ENCODE measurements at regions not wholly inside any gene's neighbourhood (a gene's known extent, or its start where the extent isn't known, plus 50 kb on each side); places are given as distances from the start of the nearest gene placed in this dataset.

GRCh38 chr2:3005859-3006501 is 371.6 kb downstream of the EIPR1 start:
- Histone ChIP-seq H3F3A (ENCODE audit: insufficient read depth, low read length) (no peaks in the 10 kb centered on the region), H3K4me2 (ENCODE audit: low read length) (no peak overlapping the region), H3K27ac (ENCODE audit: low read depth, low read length, poor library complexity, severe bottlenecking) (no peak overlapping the region), H3K27me3 (ENCODE audit: insufficient read depth, low read length) (no peaks in the 10 kb centered on the region), H3K4me3 (ENCODE audit: low read depth, low read length, poor library complexity, severe bottlenecking) (no peak overlapping the region), H4K20me1 (ENCODE audit: insufficient read depth, low read length) (no peaks in the 10 kb centered on the region), H3K79me2 (ENCODE audit: insufficient read depth, low read length) (no peaks in the 10 kb centered on the region), H3K9me2 (ENCODE audit: low read depth, low read length) (no peaks in the 10 kb centered on the region), H3K36me3 (ENCODE audit: insufficient read depth, low read length) (no peaks in the 10 kb centered on the region), H3K9me3 (ENCODE audit: low read length) (no peaks in the 10 kb centered on the region), H3K4me1 (ENCODE audit: insufficient read depth, low read length, severe bottlenecking) (peaks cover 8% of the 10 kb centered on the region), H3K9ac (ENCODE audit: low read length) (no peak overlapping the region), H2AFZ (ENCODE audit: low read length) (no peak overlapping the region)
- no peak for TF ChIP-seq CTCF (IDR thresholded peaks at IDR 0.05; ENCODE audit: low read length)
- TF ChIP-seq EZH2 (IDR thresholded peaks at IDR 0.05; ENCODE audit: borderline replicate concordance, low read length) = no peak

DNA sequence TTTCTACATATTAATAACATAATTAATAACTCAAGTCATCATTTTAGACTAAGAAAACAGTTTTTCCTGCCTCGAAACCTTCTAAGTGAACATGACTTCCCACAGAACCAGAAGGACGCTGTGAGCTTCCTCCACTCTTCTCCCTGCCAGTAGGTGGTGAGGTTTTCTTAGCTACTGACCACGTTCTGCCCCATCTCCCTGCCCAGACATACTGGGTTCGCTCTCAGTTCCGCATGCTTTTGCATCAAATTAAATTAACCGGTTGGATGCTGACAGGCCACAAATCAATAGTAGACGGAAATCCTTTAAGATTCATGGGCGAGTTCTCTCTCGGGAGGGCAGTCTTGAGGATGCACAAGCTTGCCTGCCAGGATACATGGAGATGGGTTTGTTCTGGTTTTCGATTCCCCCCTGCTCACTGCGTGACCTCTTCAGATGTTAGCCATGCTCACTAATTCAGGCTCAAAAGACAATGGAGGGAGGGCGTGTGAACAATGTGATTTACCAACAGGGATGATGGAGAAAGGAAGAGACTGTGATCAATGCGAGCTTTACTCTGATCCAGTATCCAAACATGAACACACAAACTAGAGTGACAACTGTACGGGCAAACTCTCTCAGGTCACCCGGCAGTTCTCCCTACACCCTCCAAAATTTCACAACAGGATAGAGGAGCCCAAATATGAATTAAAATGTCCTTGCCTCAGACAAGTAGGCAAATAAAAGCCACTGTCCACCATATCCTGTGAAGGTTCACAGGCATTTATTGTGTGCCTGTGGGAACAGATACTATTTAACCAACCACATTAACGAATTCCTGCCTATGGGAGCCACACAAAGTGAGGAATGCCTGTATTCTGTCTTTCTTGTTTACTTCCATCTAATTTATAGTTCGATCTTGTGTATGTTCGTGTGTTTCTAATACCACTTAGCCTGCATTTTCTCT is 375.7 kb downstream of the EIPR1 start:
- Histone ChIP-seq H2AFZ (ENCODE audit: low read length) (no peak overlapping the region), H3K9ac (ENCODE audit: low read length) (no peak overlapping the region; the same call in 1 of the 2 replicates), H3K36me3 (ENCODE audit: insufficient read depth, low read length) (no peaks in the 10 kb centered on the region), H3K9me2 (ENCODE audit: low read depth, low read length) (no peaks in the 10 kb centered on the region), H3K9me3 (ENCODE audit: low read length) (no peaks in the 10 kb centered on the region), H3K27ac (ENCODE audit: low read depth, low read length, poor library complexity, severe bottlenecking) (no peak overlapping the region), H3K4me1 (ENCODE audit: insufficient read depth, low read length, severe bottlenecking) (peaks cover 8% of the 10 kb centered on the region), H3K4me3 (ENCODE audit: low read depth, low read length, poor library complexity, severe bottlenecking) (peak overlapping the region; percentile 27), H4K20me1 (ENCODE audit: insufficient read depth, low read length) (no peaks in the 10 kb centered on the region), H3F3A (ENCODE audit: insufficient read depth, low read length) (no peaks in the 10 kb centered on the region), H3K27me3 (ENCODE audit: insufficient read depth, low read length) (no peaks in the 10 kb centered on the region), H3K4me2 (ENCODE audit: low read length) (peak overlapping the region; percentile 46; the same call in 1 of the 2 replicates), H3K79me2 (ENCODE audit: insufficient read depth, low read length) (no peaks in the 10 kb centered on the region)
- TF ChIP-seq EZH2 (IDR thresholded peaks at IDR 0.05; ENCODE audit: borderline replicate concordance, low read length) = no peak
- peak; percentile 50 for TF ChIP-seq CTCF (IDR thresholded peaks at IDR 0.05; ENCODE audit: low read length)

- TF ChIP-seq EZH2 (IDR thresholded peaks at IDR 0.05; ENCODE audit: borderline replicate concordance, low read length) (no peak), CTCF (IDR thresholded peaks at IDR 0.05; ENCODE audit: low read length) (no peak)
- H3K4me1 ChIP-seq (ENCODE audit: insufficient read depth, low read length, severe bottlenecking) = peaks cover 8% of the 10 kb centered on the region
- no peaks in the 10 kb centered on the region for H3K79me2 ChIP-seq (ENCODE audit: insufficient read depth, low read length)
- no peaks in the 10 kb centered on the region for H3K9me3 ChIP-seq (ENCODE audit: low read length)
- no peak overlapping the region for H3K27ac ChIP-seq (ENCODE audit: low read depth, low read length, poor library complexity, severe bottlenecking)
- H3K4me2 ChIP-seq (ENCODE audit: low read length) = no peak overlapping the region
- no peak overlapping the region for H3K4me3 ChIP-seq (ENCODE audit: low read depth, low read length, poor library complexity, severe bottlenecking)
- H3F3A ChIP-seq (ENCODE audit: insufficient read depth, low read length) = no peaks in the 10 kb centered on the region
- no peaks in the 10 kb centered on the region for H3K36me3 ChIP-seq (ENCODE audit: insufficient read depth, low read length)
- no peaks in the 10 kb centered on the region for H3K9me2 ChIP-seq (ENCODE audit: low read depth, low read length)
- H2AFZ ChIP-seq (ENCODE audit: low read length) = no peak overlapping the region
- no peaks in the 10 kb centered on the region for H4K20me1 ChIP-seq (ENCODE audit: insufficient read depth, low read length)
- H3K9ac ChIP-seq (ENCODE audit: low read length) = no peak overlapping the region
- H3K27me3 ChIP-seq (ENCODE audit: insufficient read depth, low read length) = no peaks in the 10 kb centered on the region
Observed at GRCh38 chr2:3000968-3001367, 376.6 kb downstream of the EIPR1 start.
